HEK293 (cell line): ENCODE measurements at regions not wholly inside any gene's neighbourhood (a gene's known extent, or its start where the extent isn't known, plus 50 kb on each side); places are given as distances from the start of the nearest gene placed in this dataset.

Source experiments
- CTCF ChIP-seq: fragments of 450-650 bp; formaldehyde crosslinking; IDR thresholded peaks from 2 replicates; pipeline ENCODE4 v1.5.1; 2016; ENCODE audit warnings: missing biosample characterization, missing genetic modification characterization
- KLF16 ChIP-seq: fragments of 450-650 bp; formaldehyde crosslinking; IDR thresholded peaks from 2 replicates; pipeline ENCODE4 v1.5.1; 2017; ENCODE audit warnings: missing biosample characterization, missing genetic modification characterization
- YY1 ChIP-seq: fragments of 450-650 bp; formaldehyde crosslinking; IDR thresholded peaks from 2 replicates; pipeline ENCODE4 v1.5.1; 2018; ENCODE audit warnings: missing biosample characterization, missing genetic modification characterization
- ZFP41 ChIP-seq: fragments of 450-650 bp; formaldehyde crosslinking; IDR thresholded peaks from 2 replicates; pipeline ENCODE4 v1.5.1; 2016; ENCODE audit warnings: missing biosample characterization, missing genetic modification characterization, borderline replicate concordance
- ZNF248 ChIP-seq: fragments of 450-650 bp; formaldehyde crosslinking; IDR thresholded peaks from 2 replicates; pipeline ENCODE4 v1.5.1; 2017; ENCODE audit warnings: missing biosample characterization, missing genetic modification characterization
- ZNF513 ChIP-seq: fragments of 450-650 bp; IDR thresholded peaks from 2 replicates; pipeline ENCODE4 v1.5.1; 2018; ENCODE audit warnings: missing biosample characterization, missing genetic modification characterization
- ZNF701 ChIP-seq: fragments of 450-650 bp; formaldehyde crosslinking; IDR thresholded peaks from 2 replicates; pipeline ENCODE4 v1.5.1; 2016; ENCODE audit warnings: missing biosample characterization, missing genetic modification characterization
- ZSCAN18 ChIP-seq: fragments of 450-650 bp; formaldehyde crosslinking; IDR thresholded peaks from 2 replicates; pipeline ENCODE4 v1.5.1; 2016; ENCODE audit warnings: missing biosample characterization, missing genetic modification characterization

- TF ChIP-seq CTCF (tag by site-specific recombination) (no peak), ZNF513 (tag by site-specific recombination) (no peak), ZSCAN18 (no peak), ZFP41 (tag by site-specific recombination) (no peak), YY1 (tag by site-specific recombination) (no peak), ZNF248 (tag by site-specific recombination) (no peak), ZNF701 (no peak), KLF16 (tag by site-specific recombination) (no peak)
Measured at GRCh38 chr3:118772547-118773011, 262.1 kb downstream of the IGSF11 start.
